ENCODE measurements at regions not wholly inside any gene's neighbourhood (a gene's known extent, or its start where the extent isn't known, plus 50 kb on each side); places are given as distances from the start of the nearest gene placed in this dataset.
"Not testable (repeated sequence)": the region's sequence is repeated elsewhere in the genome, so short reads cannot be mapped to it uniquely, and the experiment has no call there.

DNA sequence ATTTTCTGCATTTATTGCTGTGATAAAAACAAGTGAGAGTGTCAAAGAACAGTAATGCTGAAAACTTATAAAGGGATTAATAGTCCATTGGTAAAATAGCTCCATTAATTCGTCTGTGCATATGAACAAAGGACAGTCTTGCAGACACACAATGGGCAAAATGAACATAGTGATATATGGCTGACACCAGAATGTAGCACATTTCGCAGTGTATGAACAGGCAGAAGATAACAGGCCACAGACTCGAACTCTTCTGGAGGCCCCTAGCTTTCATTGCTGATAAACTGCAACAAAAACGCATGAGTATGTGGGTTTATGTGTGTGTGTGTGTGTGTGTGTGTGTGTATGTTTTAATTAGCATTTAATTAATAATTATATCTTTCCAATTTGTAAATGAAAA is 354.8 kb downstream of the TAF11L14 start:
- peak; percentile 78 for DNase-seq

DNA sequence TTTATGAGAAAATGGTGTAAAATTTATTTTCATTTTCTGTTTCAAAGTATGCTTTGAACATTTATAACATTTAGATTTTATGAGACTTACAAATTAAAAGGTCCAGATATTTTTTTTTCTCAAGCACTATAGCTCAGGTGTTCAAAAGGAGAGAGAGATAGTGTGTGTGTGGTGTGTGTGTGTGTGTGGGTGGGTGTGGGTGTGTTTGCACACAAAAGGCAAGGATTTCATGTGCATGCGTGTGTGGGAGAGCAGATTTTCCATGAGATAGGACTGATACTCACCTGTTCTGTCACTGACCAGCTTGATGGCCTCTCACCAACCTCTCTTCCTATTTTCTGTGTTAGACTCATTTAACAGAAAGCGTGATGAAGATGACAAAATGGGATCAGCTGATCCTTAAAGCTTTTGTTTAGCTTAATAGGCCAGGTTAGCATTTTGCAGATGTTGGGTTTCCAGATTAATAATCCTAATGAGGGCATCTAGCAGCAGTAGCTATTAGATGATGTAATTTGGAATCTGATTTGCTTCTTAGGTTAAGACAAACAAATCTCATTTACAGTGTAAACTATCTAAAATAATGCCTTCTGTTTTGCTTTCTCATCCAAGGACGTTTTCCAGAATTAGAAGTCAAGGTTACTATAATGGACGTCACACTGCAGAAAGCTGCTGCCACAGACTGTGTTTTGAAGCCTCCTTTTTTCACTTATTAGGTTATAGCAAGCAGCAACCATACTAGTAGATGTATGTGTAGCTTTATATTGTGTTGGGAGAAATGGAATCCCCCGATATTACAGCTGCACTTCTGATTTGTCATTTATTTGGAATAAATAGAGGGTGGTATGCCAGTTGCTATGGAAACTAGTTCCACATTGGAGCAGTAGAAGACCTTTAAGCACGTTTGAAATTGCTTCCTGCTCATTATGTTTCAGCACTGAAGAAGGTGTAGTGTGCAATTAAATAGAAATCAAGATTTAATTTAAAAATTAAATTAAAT is 355.6 kb downstream of the TAF11L14 start:
- DNase-seq = peak; percentile 100

DNA sequence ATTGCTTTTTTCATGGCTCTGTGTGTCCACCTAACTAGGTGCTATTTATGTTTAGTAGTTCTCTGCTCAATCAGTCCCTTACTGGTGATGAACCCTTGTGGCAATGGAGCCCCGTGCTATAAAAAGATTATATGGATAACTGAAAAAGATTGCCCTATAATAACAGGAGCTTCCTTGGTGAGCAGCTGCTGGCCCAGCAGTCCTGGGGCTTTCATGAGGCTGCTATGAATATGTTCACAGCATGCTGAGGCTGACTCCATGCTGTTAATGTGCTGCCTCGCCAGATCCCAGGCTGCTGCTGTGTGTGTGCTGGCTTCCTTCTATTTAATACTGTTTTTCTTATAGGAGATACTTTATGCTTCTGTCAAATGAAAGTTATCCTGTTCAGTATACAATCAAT is 357.5 kb downstream of the TAF11L14 start:
- DNase-seq = peak; percentile 97

DNA sequence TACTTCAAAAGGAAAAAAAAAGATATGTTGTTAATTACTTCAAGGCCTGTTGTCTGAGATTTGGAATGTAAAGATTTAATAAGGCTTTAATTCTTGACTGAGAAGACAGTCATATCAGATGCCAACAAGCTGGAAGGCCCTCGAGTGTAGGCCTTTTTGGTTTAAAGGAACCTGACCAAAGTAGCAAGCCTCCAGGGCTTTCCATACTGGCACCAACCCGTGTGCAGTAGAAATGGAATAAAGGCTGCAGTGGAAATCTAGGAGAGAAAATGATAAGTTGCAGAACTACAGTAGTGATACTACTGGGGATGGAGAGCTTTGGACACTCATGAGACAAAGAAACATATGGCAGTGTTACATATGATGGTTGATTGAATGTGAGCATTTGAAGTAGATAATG is 358.0 kb downstream of the TAF11L14 start:
- peak; percentile 87 for DNase-seq

DNA sequence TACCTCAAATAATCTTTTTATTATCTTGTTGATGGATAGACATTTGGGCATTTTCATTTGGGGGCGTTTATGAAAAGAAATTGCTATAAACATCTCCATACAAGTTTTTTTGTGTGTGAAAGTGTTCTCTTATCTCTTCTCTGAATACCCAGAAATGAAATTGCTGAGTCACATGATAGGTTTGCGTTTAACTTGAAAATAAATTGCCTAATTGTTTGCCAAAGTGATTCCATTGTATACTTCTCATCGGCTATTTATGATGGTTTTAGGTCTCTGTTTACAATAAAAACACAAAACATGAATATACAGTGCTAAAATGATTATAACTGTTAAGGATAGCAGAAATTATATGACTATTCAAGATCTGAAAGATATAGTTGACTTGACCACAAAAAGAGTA is 361.7 kb downstream of the TAF11L14 start:
- DNase-seq = peak; percentile 89

DNA sequence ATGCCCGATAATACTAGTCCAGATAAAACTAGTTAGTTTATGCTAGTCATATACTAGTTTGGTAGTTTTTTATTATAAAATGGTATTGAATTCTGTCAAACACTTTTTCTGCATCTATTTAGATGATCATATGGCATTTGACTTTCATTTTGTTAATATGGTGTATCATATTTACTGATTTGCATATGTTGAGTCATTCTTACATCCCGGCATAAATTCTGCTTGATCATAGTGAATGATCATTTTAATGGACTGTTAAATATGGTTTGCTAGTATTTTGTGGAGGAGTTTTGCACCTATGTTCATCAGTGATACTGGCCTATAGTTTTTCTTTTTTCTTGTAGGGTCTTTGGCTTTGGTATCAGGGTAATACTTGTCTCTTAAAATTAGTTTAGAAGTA is 365.6 kb downstream of the TAF11L14 start:
- no peak for DNase-seq

DNA sequence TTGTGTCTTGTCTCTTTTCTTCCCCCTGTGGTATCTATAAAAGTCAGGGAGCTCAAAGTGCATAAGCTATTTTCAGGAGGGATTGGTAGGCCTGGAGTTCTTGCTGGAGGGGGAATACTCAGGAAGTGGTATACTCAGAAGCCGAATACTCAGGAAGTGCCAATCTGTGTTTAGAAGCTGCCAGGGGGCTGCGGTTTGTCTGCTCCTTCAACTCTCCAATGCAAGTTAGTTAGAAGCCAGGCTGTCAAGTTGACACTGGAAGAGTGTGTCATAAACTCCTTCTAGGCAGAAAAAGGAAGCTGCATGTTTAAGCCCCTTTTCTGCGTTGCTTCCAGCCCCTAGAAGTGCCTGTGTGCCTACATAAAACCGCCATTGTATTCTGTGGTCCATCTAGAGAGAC is 366.5 kb downstream of the TAF11L14 start:
- no peak for DNase-seq

DNA sequence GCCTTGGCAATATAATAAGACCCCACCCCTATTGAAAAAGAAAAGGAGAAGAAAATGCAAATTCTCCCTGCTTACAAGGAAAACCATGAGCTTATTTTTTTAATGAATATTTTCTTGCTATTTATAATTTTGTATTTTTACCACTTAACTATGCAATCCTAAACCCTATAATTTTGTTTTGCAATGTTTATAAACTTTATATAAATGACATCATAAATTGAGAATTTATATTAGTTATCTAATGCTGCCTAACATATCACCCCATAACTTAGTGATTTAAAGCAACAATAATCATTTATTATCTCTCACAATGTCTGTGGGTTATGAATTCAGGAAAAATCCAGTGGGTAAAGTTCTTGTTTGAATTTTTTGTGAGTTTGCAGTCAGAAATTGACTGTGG is 369.1 kb downstream of the TAF11L14 start:
- no peak for DNase-seq

DNA sequence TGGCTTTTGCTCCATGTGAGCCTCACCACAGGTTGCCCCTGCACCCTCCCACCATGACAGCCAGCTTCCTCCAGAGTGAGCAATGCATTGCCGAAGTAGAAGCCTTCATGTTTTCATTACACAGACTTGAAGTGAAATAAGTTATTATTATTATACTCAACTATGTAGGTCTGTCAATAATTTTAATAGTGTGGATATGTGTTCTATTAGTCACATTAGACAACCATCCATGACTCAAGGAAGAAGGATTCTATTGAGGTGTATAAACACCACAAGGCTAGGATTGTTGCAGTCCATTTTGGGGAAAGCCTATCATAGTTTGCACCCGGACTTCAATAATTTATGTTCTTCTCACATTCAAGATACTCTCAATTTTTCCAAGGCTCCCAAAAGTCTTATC is 369.5 kb downstream of the TAF11L14 start:
- no peak for DNase-seq

DNA sequence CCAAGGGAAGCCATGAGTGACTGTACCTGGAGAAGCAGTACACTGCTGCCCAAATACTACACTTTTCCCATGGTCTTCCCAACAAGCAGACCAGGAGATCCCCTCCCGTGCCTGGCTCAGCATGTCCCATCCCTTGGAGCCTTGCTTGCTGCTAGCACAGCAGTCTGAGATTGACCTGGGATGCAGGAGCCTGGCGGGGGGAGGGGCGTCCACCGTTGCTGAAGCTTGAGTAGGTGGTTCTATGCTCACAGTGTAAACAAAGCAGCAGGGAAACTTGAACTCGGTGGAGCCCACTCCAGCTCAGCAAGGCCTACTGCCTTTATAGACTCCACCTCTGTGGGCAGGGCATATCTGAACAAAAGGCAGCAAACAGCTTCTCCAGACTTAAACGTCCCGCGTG is 372.0 kb downstream of the TAF11L14 start:
- not testable (repeated sequence) for DNase-seq

DNA sequence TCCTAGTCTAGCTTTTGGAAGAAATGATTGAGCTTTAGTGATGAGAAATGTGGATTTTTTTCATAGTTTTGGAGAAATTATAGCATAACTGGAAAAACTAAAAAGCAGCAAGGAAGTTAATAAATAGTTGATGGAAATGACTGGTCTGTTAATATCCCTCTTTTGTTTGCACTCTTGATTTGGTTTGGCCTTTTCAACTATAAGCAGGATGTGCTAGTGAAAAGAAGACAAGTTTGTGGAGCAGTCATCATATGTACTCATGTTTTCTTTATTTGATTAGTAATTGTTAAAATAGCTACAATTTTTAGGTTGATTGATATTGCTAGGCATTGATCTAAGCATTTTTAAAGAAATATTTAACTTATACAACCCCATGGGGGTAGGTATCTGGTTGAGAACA is 374.7 kb downstream of the TAF11L14 start:
- peak; percentile 38 for DNase-seq

DNA sequence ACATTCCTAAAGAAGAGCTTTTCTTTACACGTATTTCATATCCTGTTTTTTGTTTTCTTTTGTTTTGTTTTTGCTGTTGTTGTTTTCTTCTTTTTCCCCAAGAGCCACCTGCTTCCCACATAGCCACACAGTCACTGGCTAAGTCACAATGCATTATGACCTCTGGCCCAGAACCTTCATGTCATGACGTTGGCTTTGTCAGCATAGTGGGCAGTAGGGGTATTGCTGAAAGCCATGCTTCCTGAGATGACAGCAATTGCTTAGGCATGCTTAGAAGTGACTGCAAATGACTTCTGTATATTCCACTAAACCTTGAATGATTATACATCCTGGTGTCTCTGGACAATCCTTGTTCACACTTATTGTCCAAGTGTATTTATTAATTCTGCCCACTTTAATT is 375.8 kb downstream of the TAF11L14 start:
- DNase-seq = no peak

DNA sequence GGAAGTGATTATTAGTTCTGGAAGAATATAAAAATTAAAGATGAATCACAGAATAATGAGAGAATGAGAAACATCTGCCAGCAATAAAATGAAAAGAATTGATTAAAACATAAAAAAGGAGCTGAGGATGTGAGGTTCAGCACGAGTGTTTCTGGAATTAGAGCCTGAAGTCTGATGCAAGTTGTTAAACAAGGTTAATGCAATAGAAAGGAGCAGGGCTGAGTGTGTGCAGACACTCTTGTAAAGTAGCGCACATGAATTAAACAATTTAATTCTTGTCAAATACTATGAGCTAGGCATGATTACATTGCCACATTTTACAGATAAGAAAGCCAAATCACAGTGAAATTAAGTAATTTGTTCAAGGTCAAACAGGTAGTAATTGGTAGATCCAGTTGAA is 384.2 kb downstream of the TAF11L14 start:
- peak; percentile 54 for DNase-seq

DNA sequence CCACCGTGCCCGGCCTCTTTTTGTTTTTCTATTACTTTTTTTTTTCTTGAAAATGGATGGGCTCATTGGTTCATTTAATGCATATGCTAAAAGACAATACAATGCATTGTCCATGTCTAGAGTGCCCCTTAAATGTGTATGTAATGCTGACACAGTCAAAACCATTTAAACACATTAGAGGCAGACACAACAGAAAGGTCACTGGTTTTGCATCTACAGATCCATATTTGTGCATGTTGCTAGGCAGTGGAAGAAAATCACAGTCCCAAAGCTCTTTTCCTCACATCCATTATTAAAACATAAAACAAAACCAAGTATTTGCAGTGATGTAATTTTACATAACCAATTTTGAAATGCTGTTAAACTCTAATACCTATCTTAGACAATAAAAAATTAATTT is 389.0 kb downstream of the TAF11L14 start:
- DNase-seq = peak; percentile 99

DNA sequence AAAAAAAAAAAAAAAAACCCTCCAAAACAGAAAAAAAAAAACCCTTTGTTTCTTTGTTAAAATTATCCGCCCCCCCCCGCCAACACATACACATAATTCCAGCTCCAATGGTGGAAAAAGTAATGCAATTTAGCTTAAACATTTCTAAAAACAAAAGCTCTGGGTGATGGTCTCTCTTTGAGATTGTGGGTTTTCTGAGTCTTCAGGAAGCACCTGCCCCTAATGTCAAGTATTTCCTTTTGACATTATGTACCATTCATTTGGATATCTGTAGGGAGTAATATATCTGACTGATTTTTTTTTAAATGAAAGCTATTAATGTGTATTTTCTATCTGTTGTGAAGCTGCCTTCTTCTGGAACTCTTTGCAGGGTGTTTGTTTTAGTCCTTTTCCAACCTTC is 389.7 kb downstream of the TAF11L14 start:
- peak; percentile 91 for DNase-seq

DNA sequence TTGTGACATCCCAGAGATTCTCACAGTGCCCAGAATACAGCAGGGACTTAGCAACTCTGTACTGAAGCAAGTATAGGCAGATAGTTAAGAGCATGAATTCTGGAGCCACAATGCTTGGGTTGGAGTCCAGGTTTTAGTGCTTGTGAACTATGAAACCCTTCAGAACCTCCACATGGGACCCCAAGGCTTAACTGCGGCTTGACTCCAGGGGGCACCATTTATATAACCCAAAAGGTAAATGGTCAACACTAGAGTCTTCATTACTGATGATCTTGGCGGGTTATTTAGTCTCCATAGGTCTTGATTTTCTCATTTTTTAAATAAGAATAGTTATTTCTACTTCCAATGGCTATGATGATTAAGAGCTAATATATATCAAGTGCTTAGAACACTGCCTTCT is 390.3 kb downstream of the TAF11L14 start:
- DNase-seq = no peak

DNA sequence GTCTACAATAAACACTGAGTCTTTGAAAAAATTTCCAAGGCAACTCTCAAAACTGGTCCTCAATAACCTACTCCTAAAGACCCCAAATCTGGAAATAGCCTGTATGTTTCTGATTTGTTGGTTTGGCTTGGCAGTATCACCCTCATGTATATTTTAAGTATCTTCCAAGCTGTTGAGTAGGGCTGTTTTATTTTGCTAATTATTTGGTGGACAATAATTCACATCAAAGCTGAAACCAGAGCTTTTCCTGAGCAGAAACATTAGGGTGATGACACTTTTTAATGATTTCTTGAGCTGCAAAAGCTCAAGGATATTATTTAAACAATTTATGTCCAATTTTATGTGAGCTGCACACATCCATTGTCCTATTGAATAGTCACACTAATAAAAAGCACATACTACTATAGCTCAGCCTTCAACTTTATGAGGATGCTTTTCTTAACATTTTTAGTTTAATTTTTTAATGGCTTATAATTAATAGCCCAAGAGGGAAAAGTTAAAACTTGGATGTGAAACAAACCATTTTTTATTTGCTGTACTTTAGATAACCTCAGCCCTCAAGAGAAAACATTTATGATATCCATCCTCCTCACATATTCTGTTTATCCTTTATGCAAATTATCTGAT is 393.1 kb downstream of the TAF11L14 start:
- DNase-seq = no peak

DNA sequence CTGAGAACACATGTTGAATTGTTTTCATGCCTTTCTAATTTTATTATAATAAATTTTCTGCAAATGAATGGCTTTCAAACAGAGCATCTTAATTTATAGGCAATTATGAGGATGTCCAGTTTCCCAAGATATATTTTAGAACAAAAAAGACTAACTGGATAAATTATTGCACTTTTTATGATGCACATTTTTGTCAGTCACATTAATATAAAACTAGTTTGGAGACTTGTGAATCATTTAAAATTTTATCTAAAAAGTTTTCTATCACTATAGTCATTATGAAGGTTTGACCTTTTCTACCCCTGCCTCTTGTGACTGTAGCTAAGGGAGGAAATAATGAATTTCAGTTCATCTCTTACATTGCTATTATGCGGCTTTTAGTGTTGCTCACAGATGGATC is 393.8 kb downstream of the TAF11L14 start:
- DNase-seq = no peak

DNA sequence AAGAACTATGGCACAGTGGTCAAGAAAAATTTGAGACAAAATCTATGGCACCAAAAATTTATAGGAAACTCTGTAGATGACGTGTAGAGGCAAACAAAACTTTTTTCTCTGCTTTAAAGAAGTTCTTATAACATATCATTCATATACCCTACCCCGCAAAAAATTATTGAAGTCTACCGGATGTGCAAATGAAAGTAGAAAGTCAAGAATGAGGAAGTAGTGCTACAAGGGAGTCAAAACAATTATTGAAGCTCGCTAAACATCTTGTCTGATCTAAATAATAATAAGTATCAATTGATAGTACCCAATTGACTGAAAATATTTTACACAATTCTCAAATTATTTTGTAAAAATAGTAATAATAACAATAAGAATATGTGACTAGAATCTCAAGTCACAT is 398.5 kb downstream of the TAF11L14 start:
- DNase-seq = no peak

DNA sequence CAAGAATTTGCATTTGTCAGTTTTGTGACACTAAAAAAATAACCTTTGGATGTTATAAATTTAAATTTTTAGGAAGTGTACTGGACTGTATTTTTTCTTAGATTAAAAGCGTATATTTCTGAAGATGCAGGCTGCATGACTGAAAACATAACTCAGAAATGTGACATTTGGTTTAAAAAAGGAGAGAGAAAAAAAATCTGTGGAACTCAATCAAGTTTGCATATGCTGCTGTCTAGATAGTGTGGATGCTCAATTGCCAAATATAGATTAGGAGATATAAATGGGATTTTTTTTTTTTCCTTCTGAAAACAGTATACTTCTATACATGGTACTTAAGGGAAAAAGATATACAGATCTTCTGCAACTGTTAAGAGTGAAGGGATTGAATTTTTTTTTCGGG is 402.3 kb downstream of the TAF11L14 start:
- DNase-seq = no peak

DNA sequence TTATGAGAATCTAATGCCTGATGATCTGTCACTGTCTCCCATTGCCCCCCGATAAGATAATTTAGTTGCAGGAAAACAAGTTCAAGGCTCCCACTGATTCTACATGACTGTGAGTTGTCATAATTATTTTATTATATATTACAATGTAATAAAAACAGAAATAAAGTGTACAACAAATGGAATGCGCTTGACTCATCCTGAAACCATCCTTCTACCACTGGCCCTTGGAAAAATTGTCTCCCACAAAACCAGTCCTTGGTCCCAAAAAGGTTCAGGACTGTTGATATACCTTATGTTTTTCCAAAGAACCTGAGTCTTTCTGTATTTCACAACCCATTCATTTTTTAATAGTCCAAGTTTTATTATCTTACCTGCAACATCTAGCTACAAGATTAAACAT is 403.5 kb downstream of the TAF11L14 start:
- no peak for DNase-seq

DNA sequence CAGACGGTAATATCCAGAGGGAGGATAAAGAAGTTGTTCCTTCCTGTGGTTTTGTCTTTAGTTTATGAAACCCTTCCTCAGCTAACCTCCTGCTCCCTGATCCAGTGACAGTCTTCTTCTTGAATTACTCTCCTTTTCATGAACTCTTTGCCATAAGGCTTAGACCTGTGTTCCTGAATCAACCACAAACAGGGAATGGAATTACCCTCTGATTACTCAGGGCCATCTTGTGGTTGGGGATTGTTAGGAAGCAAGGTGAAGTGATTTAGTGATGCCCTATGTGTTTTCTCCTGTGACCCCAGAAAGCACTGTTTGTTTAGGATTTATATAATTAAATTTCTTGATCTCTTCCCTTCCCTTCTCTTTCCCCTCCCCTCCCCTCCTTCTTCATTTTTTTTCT is 409.1 kb downstream of the TAF11L14 start:
- DNase-seq = peak; percentile 58

DNA sequence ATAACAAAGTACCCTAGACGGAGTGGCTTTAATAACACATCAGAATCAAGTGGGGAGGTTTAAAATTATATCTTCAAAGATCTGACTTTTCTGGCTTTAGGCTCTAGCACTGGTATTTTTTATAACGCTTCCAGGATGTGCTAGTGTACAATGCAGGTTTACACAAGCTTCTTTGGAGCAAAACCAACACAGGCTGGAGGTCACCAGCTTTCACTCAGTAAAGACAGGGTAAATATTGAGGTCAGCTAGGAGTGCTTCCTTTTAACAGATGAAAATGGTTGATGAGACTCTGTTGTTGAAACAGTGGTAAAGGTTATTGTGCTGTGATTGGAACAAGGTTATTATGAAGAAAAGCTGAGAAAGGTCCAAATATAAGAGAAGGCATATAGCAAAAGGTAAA is 414.2 kb downstream of the TAF11L14 start:
- peak; percentile 100 for DNase-seq

DNA sequence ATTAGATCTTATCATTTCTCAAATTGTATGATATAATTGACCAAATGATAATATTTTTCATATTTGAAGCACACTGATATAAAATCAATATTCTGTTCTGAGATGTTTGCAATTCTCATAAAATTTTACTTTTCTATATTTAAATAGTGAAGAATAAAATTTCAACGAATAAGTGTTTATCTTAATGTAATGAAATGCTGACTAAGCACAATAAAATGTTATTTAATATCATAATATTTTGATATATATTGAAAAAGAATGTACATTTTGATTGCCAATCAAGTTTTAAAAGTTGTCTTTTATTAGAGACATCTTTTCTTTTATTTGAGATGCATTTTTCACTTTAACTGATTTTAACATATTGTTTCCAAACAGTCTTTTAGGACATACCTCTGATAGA is 416.1 kb downstream of the TAF11L14 start:
- no peak for DNase-seq

All from NCI-H748 treated with DMSO at 0.1 percent for 48 hours (cell line).